GM23338 (cell line): ENCODE measurements at regions not wholly inside any gene's neighbourhood (a gene's known extent, or its start where the extent isn't known, plus 50 kb on each side); places are given as distances from the start of the nearest gene placed in this dataset.

ENCODE experiments used
- ATAC-seq: fragments of 200-7000 bp; cut with Tn5 transposase; 3 replicates; pipeline ENCODE4 v1.9.1; 2020
- DNase-seq: peaks from one replicate; pipeline ENCODE4 v3.0.0-alpha.2; 2015; ENCODE audit warnings: low spot score
- H2AFZ ChIP-seq: fragments of 200-600 bp; sonication (generic); 2 replicates; pipeline ENCODE4 v1.8.0; 2016; ENCODE audit warnings: antibody characterized with exemption, mild to moderate bottlenecking, moderate library complexity
- H3F3A ChIP-seq: fragments of 200-600 bp; sonication (generic); replicated peaks from 2 replicates; pipeline ENCODE4 v1.8.0; 2017; ENCODE audit warnings: antibody characterized with exemption, mixed run types, low read depth
- H3K27ac ChIP-seq: fragments of 200-600 bp; sonication (generic); 2 replicates; pipeline ENCODE4 v1.6.1; 2016; ENCODE audit warnings: low read depth
- H3K27me3 ChIP-seq: fragments of 200-600 bp; sonication (generic); 2 replicates; pipeline ENCODE4 v1.8.0; 2016; ENCODE audit warnings: mild to moderate bottlenecking, mixed run types, moderate library complexity; ENCODE audit not compliant: insufficient read depth
- H3K36me3 ChIP-seq: fragments of 200-600 bp; sonication (generic); 2 replicates; pipeline ENCODE4 v1.8.0; 2016; ENCODE audit warnings: mild to moderate bottlenecking; ENCODE audit not compliant: insufficient read depth
- H3K4me1 ChIP-seq: fragments of 200-600 bp; sonication (generic); 2 replicates; pipeline ENCODE4 v1.8.0; 2016; ENCODE audit warnings: mild to moderate bottlenecking, moderate library complexity; ENCODE audit not compliant: insufficient read depth
- H3K4me2 ChIP-seq: fragments of 200-600 bp; sonication (generic); 2 replicates; pipeline ENCODE4 v1.7.1; 2017; ENCODE audit warnings: mixed run types
- H3K4me3 ChIP-seq: fragments of 200-600 bp; sonication (generic); 2 replicates; pipeline ENCODE4 v1.6.1; 2016; ENCODE audit warnings: mixed run types
- H3K79me2 ChIP-seq: fragments of 200-600 bp; sonication (generic); replicated peaks from 2 replicates; pipeline ENCODE4 v1.8.0; 2017; ENCODE audit warnings: mild to moderate bottlenecking; ENCODE audit not compliant: insufficient read depth
- H3K9me2 ChIP-seq: fragments of 200-600 bp; sonication (generic); 2 replicates; pipeline ENCODE4 v1.8.0; 2017; ENCODE audit not compliant: insufficient read depth
- H4K20me1 ChIP-seq: fragments of 200-600 bp; sonication (generic); replicated peaks from 2 replicates; pipeline ENCODE4 v1.8.0; 2017; ENCODE audit warnings: mild to moderate bottlenecking; ENCODE audit not compliant: insufficient read depth
- H3K27ac Mint-ChIP-seq: 2 replicates; pipeline ENCODE4 v1.8.0; 2020; ENCODE audit warnings: inconsistent platforms, mild to moderate bottlenecking, moderate library complexity, mixed read lengths
- H3K27me3 Mint-ChIP-seq: 3 replicates; pipeline ENCODE4 v1.8.0; 2022; ENCODE audit warnings: low read depth, mild to moderate bottlenecking, moderate library complexity, mixed read lengths, inconsistent platforms; ENCODE audit not compliant: insufficient read depth, poor library complexity
- H3K36me3 Mint-ChIP-seq: 3 replicates; pipeline ENCODE4 v1.8.0; 2021; ENCODE audit warnings: low read depth, mild to moderate bottlenecking, inconsistent platforms, moderate library complexity, mixed read lengths
- H3K4me1 Mint-ChIP-seq: 3 replicates; pipeline ENCODE4 v1.8.0; 2020; ENCODE audit warnings: mild to moderate bottlenecking, inconsistent platforms, mixed read lengths
- H3K4me3 Mint-ChIP-seq: 3 replicates; pipeline ENCODE4 v1.8.0; 2021; ENCODE audit warnings: moderate library complexity, mild to moderate bottlenecking, inconsistent platforms, mixed read lengths
- H3K9me3 Mint-ChIP-seq: 3 replicates; pipeline ENCODE4 v1.8.0; 2020; ENCODE audit warnings: moderate library complexity, mild to moderate bottlenecking, inconsistent platforms, mixed read lengths
- CREB1 ChIP-seq: fragments of 250-450 bp; sonication (Bioruptor Pico); IDR thresholded peaks from 2 replicates; pipeline ENCODE4 v1.5.0; 2020; ENCODE audit warnings: low read depth, mild to moderate bottlenecking, moderate library complexity
- CTCF ChIP-seq, 2 experiments: fragments of 200-600 bp in 1 of 2; sonication (generic) in 1 of 2; conservative IDR thresholded peaks; 2 replicates each; pipeline versions ENCODE4 v1.5.1 to v1.6.1; 2016 to 2017; ENCODE audit warnings: antibody characterized with exemption in 2 of 2, low read depth in 2 of 2, mild to moderate bottlenecking in 2 of 2, moderate library complexity in 1 of 2
- ETS1 ChIP-seq: IDR thresholded peaks from 2 replicates; pipeline ENCODE4 v1.6.1; 2016; ENCODE audit warnings: antibody characterized with exemption
- EZH2phosphoT487 ChIP-seq: fragments of 200-600 bp; sonication (generic); IDR thresholded peaks from one replicate; pipeline ENCODE4 v1.8.1; 2018; ENCODE audit warnings: antibody characterized with exemption; ENCODE audit not compliant: unreplicated experiment
- JUNB ChIP-seq: IDR thresholded peaks from one replicate; pipeline ENCODE4 v1.6.1; 2016; ENCODE audit warnings: antibody characterized with exemption; ENCODE audit not compliant: unreplicated experiment
- POLR2AphosphoS5 ChIP-seq: IDR thresholded peaks from 2 replicates; pipeline ENCODE4 v1.6.1; 2016; ENCODE audit warnings: antibody characterized with exemption, low read depth
- ZNF114 ChIP-seq: fragments of 250-450 bp; sonication (Bioruptor Pico); IDR thresholded peaks from 2 replicates; pipeline ENCODE4 v1.5.0; 2020; ENCODE audit warnings: mild to moderate bottlenecking, moderate library complexity
- ZNF462 ChIP-seq: fragments of 250-450 bp; sonication (Bioruptor Pico); IDR thresholded peaks from 2 replicates; pipeline ENCODE4 v1.5.0; 2020; ENCODE audit warnings: mild to moderate bottlenecking, moderate library complexity

- TF ChIP-seq ZNF462 (CRISPR knock-in tag) (no peak), EZH2phosphoT487 (no peak), JUNB (no peak), CREB1 (CRISPR knock-in tag) (no peak), ZNF114 (no peak), CTCF (conservative IDR thresholded peaks at IDR 0.05; ENCODE audit: low read depth in 2 of 2) (no peak), POLR2AphosphoS5 (no peak)
These were observed 267.7 kb downstream of the TLE3 start (continued) for GRCh38 chr15:69829974-69830373.

- ATAC-seq (no peak), DNase-seq (no peak)
- Mint-ChIP-seq H3K27me3 (peaks cover 5% of the 10 kb centered on the region), H3K4me3 (no peak overlapping the region), H3K36me3 (no peaks in the 10 kb centered on the region), H3K4me1 (peaks cover 19% of the 10 kb centered on the region), H3K9me3 (no peaks in the 10 kb centered on the region), H3K27ac (no peak overlapping the region)
- Histone ChIP-seq H3K4me2 (no peak overlapping the region), H2AFZ (no peak overlapping the region), H3K4me3 (no peak overlapping the region), H3K9me2 (no peaks in the 10 kb centered on the region), H3K36me3 (no peaks in the 10 kb centered on the region), H3K4me1 (peaks cover 3% of the 10 kb centered on the region; the same call in 1 of the 2 replicates), H3F3A (no peaks in the 10 kb centered on the region), H4K20me1 (no peaks in the 10 kb centered on the region), H3K27me3 (no peaks in the 10 kb centered on the region), H3K27ac (no peak overlapping the region), H3K79me2 (no peaks in the 10 kb centered on the region)
- no peak for TF ChIP-seq ETS1
- no peak for TF ChIP-seq ZNF114
- TF ChIP-seq CREB1 (CRISPR knock-in tag): no peak
- no peak for TF ChIP-seq JUNB
These were observed 267.3 kb downstream of the TLE3 start for GRCh38 chr15:69830430-69830829.
